NT2/D1 (cell line): ENCODE measurements at regions not wholly inside any gene's neighbourhood (a gene's known extent, or its start where the extent isn't known, plus 50 kb on each side); places are given as distances from the start of the nearest gene placed in this dataset.

Source experiments
- SUZ12 ChIP-seq: IDR thresholded peaks from 2 replicates; pipeline ENCODE4 v1.6.1; 2011; ENCODE audit not compliant: insufficient read length, insufficient read depth; ENCODE audit errors: extremely low read depth
- YY1 ChIP-seq: IDR thresholded peaks from 2 replicates; pipeline ENCODE4 v1.6.1; 2011; ENCODE audit not compliant: insufficient read length, insufficient read depth

DNA sequence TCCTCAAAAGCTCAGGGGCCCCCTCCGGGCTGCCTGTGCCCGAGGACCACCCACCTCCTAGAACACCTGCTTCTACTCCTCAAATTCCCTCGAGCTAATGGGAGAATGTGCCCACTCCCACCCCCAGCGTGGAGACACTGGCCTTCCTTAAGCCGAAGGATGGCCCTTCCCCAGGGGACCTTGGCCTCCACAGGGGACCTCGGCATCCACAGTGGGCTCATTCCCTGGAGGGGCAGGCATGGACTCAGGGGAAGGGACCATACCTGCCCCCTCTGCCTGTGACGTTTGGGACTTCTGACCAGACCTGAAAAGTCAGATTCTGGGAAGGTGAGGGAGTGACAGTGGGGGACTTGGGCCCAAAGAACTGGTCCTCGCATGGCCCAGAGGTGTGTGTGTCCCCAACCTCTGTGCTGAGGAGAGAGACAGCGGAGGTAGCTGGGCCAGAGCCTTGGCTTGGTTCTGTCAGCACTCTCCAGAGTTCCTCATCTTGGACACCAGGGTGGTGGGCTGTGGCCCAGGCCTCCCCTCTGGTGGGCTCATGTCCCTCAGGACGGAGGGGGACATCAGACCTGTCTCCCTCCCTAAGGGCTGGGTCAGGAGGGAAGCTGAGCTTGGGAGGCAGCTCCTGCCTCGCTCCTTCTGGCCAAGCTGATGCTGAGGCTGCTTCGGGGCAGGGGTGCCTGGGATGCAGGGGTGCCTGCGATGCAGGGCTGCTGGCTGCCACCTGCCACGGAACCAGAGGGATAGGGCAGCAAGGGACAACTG lies 240.4 kb downstream of the HAUS1 start:
- TF ChIP-seq SUZ12 = no peak
- no peak for TF ChIP-seq YY1
